ENCODE measurements at regions not wholly inside any gene's neighbourhood (a gene's known extent, or its start where the extent isn't known, plus 50 kb on each side); places are given as distances from the start of the nearest gene placed in this dataset.

GRCh38 chr1:116207126-116207735 is 96.0 kb downstream of the MAB21L3 start:
- no peak for TF ChIP-seq POLR2AphosphoS5 (IDR thresholded peaks at IDR 0.05; ENCODE audit: low read depth, low read length)
- TF ChIP-seq POLR2A (IDR thresholded peaks at IDR 0.05; ENCODE audit: low read depth, low read length): no peak
- TF ChIP-seq TAF1 (IDR thresholded peaks at IDR 0.05; ENCODE audit: borderline replicate concordance, low read depth, low read length): no peak

All from GM12892 (cell line).